NCI-H1105 (cell line): ENCODE measurements at regions not wholly inside any gene's neighbourhood (a gene's known extent, or its start where the extent isn't known, plus 50 kb on each side); places are given as distances from the start of the nearest gene placed in this dataset.
"Not testable (repeated sequence)": the region's sequence is repeated elsewhere in the genome, so short reads cannot be mapped to it uniquely, and the experiment has no call there.

ENCODE experiments used
- DNase-seq: peaks from one replicate; lab custom pipeline; 2025; lab: John Stamatoyannopoulos, UW

DNA sequence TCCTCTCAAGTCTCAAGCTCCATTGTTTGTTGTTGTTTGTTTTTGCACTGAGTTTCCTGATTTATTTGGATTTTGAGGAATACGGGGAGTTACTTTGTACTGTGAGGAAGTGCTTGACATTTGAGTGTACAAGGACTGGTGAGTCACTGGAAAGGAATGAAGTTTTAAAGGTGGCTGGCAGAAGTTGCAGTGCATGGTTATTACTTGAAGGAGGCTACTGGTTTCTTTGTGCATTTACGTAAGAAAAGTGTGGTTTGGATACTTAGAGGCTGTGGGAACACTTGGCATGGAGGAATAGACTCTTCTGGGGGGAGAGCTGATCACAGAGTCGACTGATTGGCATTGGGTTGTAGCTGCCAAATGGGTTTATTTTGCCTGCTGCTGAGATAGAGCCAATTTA, 919.0 kb downstream of the TAF11L14 start:
- no peak for DNase-seq

DNA sequence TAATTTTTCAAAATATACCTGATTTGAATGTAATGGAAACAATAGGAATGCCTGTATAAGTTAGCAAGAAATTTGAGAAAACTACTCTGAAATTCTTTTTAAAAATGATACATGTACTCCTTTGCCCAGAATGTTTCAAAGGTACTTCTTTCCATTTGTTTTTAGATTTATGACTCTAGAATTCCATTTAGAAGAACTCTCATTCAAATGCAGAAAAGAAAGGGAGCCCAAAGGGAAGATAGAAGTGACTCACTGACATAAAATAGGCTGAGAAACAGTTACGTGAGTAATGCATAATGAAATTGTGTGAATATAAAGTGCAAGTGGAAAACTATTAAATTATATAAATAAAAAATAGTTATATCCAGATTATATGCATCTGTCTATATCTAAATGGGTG, 926.3 kb downstream of the TAF11L14 start:
- DNase-seq, result no peak

- no peak for DNase-seq
Measured at GRCh38 chr5:18563853-18564252, 929.6 kb downstream of the TAF11L14 start.

GRCh38 chr5:18566671-18567070, 932.4 kb downstream of the TAF11L14 start:
- no peak for DNase-seq

- DNase-seq, result no peak
Measured at GRCh38 chr5:18576586-18576985, 942.3 kb downstream of the TAF11L14 start.

- DNase-seq, result no peak
Measured at GRCh38 chr5:18601185-18601584, 966.9 kb downstream of the TAF11L14 start.

DNA sequence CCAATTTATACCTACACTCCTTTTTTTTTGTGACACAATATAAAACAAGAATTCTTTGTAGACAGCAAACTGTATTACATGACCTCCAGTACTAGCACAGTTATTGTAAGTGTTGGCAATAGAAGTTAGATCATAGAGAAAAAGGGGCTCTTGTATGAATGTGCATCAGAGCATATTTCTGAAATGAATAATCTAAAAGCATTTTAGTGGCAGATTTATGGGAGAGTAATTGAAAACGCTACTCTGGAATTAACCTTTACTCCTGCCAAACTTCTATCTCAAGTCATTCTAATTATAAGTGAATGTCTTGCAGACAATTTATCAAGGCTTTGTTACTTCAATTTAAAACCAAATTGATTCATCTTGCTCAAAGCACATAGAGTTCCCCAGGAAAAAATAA, 968.1 kb downstream of the TAF11L14 start:
- DNase-seq, result no peak

GRCh38 chr5:18605186-18605585, 970.9 kb downstream of the TAF11L14 start:
- DNase-seq, result no peak

DNA sequence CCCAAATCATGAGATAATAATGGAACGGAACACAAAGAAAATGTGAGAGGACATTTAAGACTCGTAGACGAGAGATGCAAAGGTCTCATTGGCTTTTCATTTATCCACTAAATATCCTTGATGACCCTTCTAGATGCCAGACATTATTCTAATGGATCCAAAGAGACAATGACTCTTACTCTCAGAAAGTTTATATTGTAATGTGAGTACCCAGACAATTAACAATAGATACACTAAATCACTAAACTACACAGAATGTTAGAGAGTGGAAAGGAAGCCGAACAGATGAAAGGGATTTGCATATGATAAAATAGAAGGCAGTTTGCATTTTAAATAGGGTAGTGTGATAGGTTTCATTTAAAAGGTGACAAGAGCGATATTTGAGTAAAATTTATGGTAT, 973.3 kb downstream of the TAF11L14 start:
- DNase-seq, result no peak

- not testable (repeated sequence) for DNase-seq
Measured at GRCh38 chr5:18617191-18617590, 982.9 kb downstream of the TAF11L14 start.

- DNase-seq, result no peak
Measured at GRCh38 chr5:18630458-18631045, 996.3 kb downstream of the TAF11L14 start.

- no peak for DNase-seq
Measured at GRCh38 chr5:18652404-18653215, 1018.4 kb downstream of the TAF11L14 start.

DNA sequence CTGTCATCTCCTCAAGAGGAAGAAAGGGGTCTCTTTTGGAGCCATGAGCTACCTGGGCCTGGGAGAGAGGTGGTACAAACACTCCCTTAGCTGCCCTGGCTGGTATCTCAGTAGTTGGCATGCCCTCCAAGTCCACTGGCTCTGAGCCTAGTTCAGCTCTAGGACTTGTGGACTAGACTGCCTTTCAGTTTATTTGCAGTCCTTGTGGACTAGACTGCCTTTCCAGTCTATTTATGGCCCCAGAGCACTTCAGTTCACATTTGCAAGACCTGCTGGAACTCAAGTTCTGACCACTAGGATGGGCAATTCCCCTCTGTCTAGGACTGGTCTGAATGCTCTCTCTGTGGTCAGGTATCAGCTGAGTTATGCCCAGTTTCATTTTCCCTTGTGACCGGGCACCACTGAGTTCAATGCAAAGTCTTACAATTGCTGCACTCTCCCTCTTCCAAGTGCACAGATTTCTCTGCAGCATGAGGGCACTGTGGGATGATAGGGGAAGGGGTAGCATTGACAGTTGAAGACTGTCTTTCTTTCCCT, 1019.0 kb downstream of the TAF11L14 start:
- no peak for DNase-seq

DNA sequence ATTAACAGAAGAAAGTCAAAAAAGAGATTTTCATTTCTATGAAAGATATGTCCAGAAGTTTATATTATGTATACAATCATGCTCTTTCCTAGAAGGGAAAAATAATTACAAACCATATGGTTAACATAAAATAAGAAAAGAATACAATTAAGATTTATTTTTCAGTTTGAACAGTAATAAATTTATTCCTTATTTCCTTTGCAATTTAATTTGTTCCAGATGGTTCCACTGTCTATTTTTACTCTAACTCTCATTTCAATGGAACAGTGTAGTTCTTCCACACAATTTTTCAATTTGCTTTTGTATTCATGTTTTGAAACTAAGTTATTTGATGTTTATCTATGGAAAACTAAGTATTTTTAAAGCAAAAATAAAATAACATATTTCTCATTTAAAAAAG, 1026.3 kb downstream of the TAF11L14 start:
- DNase-seq, result no peak

DNA sequence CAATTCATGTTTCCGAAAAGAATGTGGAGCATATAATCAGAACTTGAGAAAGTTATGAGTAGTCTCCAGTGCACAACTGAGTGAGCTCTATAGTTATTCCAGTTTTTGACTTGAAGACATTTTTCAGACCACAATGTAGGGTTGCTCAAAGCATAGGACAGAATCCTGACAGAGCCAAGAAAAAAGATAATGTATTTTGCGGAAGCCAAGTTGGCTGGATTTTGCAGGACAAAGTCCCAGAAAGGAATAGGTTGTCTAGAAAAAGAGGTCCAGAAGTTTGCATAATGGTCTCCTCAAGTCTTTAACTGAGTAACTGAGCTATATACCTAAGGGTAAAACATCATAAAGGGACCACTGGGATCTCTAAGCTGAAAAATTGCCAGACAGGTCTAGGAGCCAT, 1028.0 kb downstream of the TAF11L14 start:
- DNase-seq, result no peak

DNA sequence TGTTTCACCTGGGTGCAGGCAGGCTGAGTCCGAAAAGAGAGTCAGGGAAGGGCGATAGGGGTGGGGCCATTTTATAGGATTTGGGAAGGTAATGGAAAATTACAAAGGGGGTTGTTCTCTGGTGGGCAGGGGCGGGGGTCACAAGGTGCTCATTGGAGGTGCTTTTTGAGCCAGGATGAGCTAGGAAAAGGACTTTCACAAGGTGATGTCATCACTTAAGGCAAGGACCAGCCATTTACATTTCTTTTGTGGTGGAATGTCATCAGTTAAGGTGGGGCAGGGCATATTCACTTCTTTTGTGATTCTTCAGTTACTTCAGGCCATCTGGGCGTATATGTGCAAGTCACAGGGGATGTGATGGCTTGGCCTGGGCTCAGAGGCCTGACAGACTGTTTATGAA, 1040.0 kb downstream of the TAF11L14 start:
- not testable (repeated sequence) for DNase-seq

- DNase-seq, result no peak
Measured at GRCh38 chr5:18675041-18675440, 1040.8 kb downstream of the TAF11L14 start.

GRCh38 chr5:18686253-18686652, 1052.0 kb downstream of the TAF11L14 start:
- no peak for DNase-seq

- DNase-seq, result no peak
Measured at GRCh38 chr5:18687429-18687828, 1053.2 kb downstream of the TAF11L14 start.

- DNase-seq, result no peak
Measured at GRCh38 chr5:18699681-18700080, 1065.4 kb downstream of the TAF11L14 start.

- DNase-seq, result no peak
Measured at GRCh38 chr5:18702821-18703220, 1068.6 kb downstream of the TAF11L14 start.

GRCh38 chr5:18712936-18713485, 1078.8 kb downstream of the TAF11L14 start:
- no peak for DNase-seq

GRCh38 chr5:18720002-18720401, 1085.7 kb downstream of the TAF11L14 start:
- no peak for DNase-seq
